K562 (cell line): ENCODE measurements at regions not wholly inside any gene's neighbourhood (a gene's known extent, or its start where the extent isn't known, plus 50 kb on each side); places are given as distances from the start of the nearest gene placed in this dataset.
A peak's percentile ranks its signal among the peaks of the same experiment; 100 is the strongest.

Source experiments
- ATF4 ChIP-seq: fragments of 450-650 bp; formaldehyde crosslinking; IDR thresholded peaks from 2 replicates; pipeline ENCODE4 v1.4.0; 2022; ENCODE audit warnings: mild to moderate bottlenecking, moderate library complexity
- BCLAF1 ChIP-seq, 2 experiments: fragments of 450-650 bp in 1 of 2; IDR thresholded peaks; 2 replicates each; pipeline ENCODE4 v1.6.1; 2011 to 2017; ENCODE audit warnings: low read depth in 2 of 2, antibody characterized with exemption in 1 of 2, borderline replicate concordance in 1 of 2, low read length in 1 of 2, mild to moderate bottlenecking in 1 of 2, mixed read lengths in 1 of 2; ENCODE audit not compliant: control insufficient read depth in 1 of 2
- CBFB ChIP-seq: sonication (generic); formaldehyde crosslinking; IDR thresholded peaks from 2 replicates; pipeline ENCODE4 v1.4.0; 2020; ENCODE audit warnings: mild to moderate bottlenecking, missing genetic modification reagents
- DEAF1 ChIP-seq: fragments of 450-650 bp; formaldehyde crosslinking; IDR thresholded peaks from 2 replicates; pipeline ENCODE4 v1.4.0; 2020; ENCODE audit warnings: mild to moderate bottlenecking, moderate library complexity
- E2F1 ChIP-seq: sonication (generic); formaldehyde crosslinking; IDR thresholded peaks from 2 replicates; pipeline ENCODE4 v1.8.1; 2023; ENCODE audit warnings: mild to moderate bottlenecking, missing genetic modification reagents, moderate library complexity
- FOXM1 ChIP-seq, 2 experiments: fragments of 450-650 bp in 1 of 2; sonication (generic) in 1 of 2; formaldehyde crosslinking in 1 of 2; IDR thresholded peaks; 2 replicates each; pipeline versions ENCODE4 v1.6.1 to v1.9.0; 2017 to 2022; ENCODE audit warnings: low read depth in 2 of 2, mild to moderate bottlenecking in 2 of 2, missing genetic modification reagents in 1 of 2, moderate library complexity in 1 of 2
- GTF2B ChIP-seq: IDR thresholded peaks from 2 replicates; pipeline ENCODE4 v1.6.1; 2011; ENCODE audit not compliant: insufficient read length; ENCODE audit errors: extremely low read depth
- MTA3 ChIP-seq: fragments of 450-650 bp; formaldehyde crosslinking; IDR thresholded peaks from 2 replicates; pipeline ENCODE4 v1.6.1; 2017; ENCODE audit warnings: mild to moderate bottlenecking, borderline replicate concordance
- NBN ChIP-seq: fragments of 450-650 bp; IDR thresholded peaks from 2 replicates; pipeline ENCODE4 v1.6.1; 2016; ENCODE audit warnings: low read depth, mild to moderate bottlenecking
- PATZ1 ChIP-seq: fragments of 250-450 bp; sonication (Bioruptor Pico); IDR thresholded peaks from 2 replicates; pipeline ENCODE4 v1.5.0; 2020; ENCODE audit warnings: mild to moderate bottlenecking, borderline replicate concordance
- PBX2 ChIP-seq, 2 experiments: IDR thresholded peaks in 1 of 2; conservative IDR thresholded peaks in 1 of 2; 2 replicates each; pipeline ENCODE4 v1.6.1; 2016; ENCODE audit warnings: low read depth in 2 of 2, mild to moderate bottlenecking in 1 of 2, missing compliant biosample characterization in 1 of 2, missing genetic modification characterization in 1 of 2, moderate library complexity in 1 of 2
- ZNF239 ChIP-seq: fragments of 250-450 bp; sonication (Bioruptor Pico); IDR thresholded peaks from 2 replicates; pipeline ENCODE4 v1.4.0; 2020; ENCODE audit warnings: mild to moderate bottlenecking

GRCh38 chr10:61181832-61182231, 237.8 kb upstream of the RHOBTB1 start (continued):
- no peak for TF ChIP-seq PATZ1 (CRISPR knock-in tag)
- no peak for TF ChIP-seq ZNF239 (CRISPR knock-in tag)
- TF ChIP-seq ATF4 (CRISPR knock-in tag), result no peak
- TF ChIP-seq FOXM1 (IDR thresholded peaks at IDR 0.05; ENCODE audit: low read depth), result peak; percentile 24; the same call in 1 of the 2 replicates
- no peak for TF ChIP-seq FOXM1 (CRISPR knock-in tag; IDR thresholded peaks at IDR 0.05; ENCODE audit: low read depth)
- TF ChIP-seq E2F1, result no peak
- TF ChIP-seq GTF2B, result no peak
- TF ChIP-seq MTA3, result no peak
- TF ChIP-seq PBX2 (CRISPR knock-in tag; IDR thresholded peaks at IDR 0.05; ENCODE audit: low read depth), result no peak
- peak; percentile 34; the same call in 1 of the 2 replicates for TF ChIP-seq PBX2 (tag; conservative IDR thresholded peaks at IDR 0.05; ENCODE audit: low read depth)
- TF ChIP-seq NBN, result no peak
- no peak for TF ChIP-seq BCLAF1 (IDR thresholded peaks at IDR 0.05; ENCODE audit: borderline replicate concordance in 1 of 2, control insufficient read depth in 1 of 2, low read depth in 2 of 2, low read length in 1 of 2)
- no peak for TF ChIP-seq DEAF1 (CRISPR knock-in tag)
- TF ChIP-seq CBFB (CRISPR knock-in tag), result no peak
